NCI-H446 (cell line): ENCODE measurements at regions not wholly inside any gene's neighbourhood (a gene's known extent, or its start where the extent isn't known, plus 50 kb on each side); places are given as distances from the start of the nearest gene placed in this dataset.

Source experiments
- DNase-seq, 2 experiments: peaks; one replicate each; lab custom pipeline; 2025; lab: John Stamatoyannopoulos, UW

GRCh38 chr19:32294871-32295438, 50.5 kb upstream of the ZNF507 start:
- DNase-seq, result no peak
